ENCODE measurements at regions not wholly inside any gene's neighbourhood (a gene's known extent, or its start where the extent isn't known, plus 50 kb on each side); places are given as distances from the start of the nearest gene placed in this dataset.

- no peak for DNase-seq (ENCODE audit: low spot score)
- TF ChIP-seq, protein P1, sequence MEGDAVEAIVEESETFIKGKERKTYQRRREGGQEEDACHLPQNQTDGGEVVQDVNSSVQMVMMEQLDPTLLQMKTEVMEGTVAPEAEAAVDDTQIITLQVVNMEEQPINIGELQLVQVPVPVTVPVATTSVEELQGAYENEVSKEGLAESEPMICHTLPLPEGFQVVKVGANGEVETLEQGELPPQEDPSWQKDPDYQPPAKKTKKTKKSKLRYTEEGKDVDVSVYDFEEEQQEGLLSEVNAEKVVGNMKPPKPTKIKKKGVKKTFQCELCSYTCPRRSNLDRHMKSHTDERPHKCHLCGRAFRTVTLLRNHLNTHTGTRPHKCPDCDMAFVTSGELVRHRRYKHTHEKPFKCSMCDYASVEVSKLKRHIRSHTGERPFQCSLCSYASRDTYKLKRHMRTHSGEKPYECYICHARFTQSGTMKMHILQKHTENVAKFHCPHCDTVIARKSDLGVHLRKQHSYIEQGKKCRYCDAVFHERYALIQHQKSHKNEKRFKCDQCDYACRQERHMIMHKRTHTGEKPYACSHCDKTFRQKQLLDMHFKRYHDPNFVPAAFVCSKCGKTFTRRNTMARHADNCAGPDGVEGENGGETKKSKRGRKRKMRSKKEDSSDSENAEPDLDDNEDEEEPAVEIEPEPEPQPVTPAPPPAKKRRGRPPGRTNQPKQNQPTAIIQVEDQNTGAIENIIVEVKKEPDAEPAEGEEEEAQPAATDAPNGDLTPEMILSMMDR (IDR thresholded peaks at IDR 0.05; ENCODE audit: extremely low read depth, insufficient read depth, missing control alignments) = no peak
- in situ Hi-C loops (cut with MboI; ENCODE audit: low pct_unique_long_range_greater_than_20kb, low sequenced_read_pairs, unreplicated experiment) = no loop called here
Measured at GRCh38 chr6:14468647-14469321, 351.2 kb downstream of the CD83 start.

DNA sequence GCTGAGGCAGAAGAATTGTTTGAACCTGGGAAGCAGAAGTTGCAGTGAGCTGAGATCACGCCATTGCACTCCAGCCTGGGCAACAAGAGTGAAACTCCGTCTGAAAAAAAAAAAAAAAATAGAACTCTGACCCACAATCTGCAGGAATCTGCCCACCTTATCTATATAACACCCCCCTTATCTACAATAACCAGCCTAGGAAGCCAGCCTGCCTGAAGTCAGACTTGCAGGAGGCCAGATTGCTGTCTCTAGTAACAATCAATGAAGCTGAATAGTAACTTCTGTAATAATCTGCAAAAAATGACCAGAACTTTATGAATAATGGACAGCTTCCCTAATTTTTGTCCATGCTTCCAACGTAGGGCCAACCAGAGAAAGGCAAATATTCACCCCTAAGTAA is 352.5 kb downstream of the CD83 start:
- TF ChIP-seq, protein P1 (IDR thresholded peaks at IDR 0.05; ENCODE audit: extremely low read depth, insufficient read depth, missing control alignments) = no peak
- DNase-seq (ENCODE audit: low spot score) = no peak
- in situ Hi-C loops (cut with MboI; ENCODE audit: low pct_unique_long_range_greater_than_20kb, low sequenced_read_pairs, unreplicated experiment) = no loop called here

DNA sequence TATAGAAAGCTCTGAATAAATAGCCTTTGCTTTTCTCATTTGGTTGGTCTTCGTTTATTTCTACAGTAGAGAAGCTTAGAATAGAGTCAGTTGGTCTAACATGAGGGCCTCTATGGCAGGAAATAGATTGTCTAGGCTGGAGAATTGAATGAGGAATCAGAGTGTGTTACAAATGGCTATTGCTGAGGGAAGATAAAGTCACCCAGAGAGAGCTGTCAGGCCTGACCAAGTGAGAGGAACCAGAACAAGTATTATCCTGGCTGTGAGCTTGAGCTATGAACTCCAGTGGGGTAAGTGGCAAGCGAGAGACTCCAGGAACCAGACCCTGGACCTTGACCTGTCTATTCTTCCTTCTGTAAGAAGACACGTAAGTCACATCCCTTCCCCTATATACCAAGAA is 353.1 kb downstream of the CD83 start:
- TF ChIP-seq, protein P1 (IDR thresholded peaks at IDR 0.05; ENCODE audit: extremely low read depth, insufficient read depth, missing control alignments) = no peak
- in situ Hi-C loops (cut with MboI; ENCODE audit: low pct_unique_long_range_greater_than_20kb, low sequenced_read_pairs, unreplicated experiment) = no loop called here
- no peak for DNase-seq (ENCODE audit: low spot score)

DNA sequence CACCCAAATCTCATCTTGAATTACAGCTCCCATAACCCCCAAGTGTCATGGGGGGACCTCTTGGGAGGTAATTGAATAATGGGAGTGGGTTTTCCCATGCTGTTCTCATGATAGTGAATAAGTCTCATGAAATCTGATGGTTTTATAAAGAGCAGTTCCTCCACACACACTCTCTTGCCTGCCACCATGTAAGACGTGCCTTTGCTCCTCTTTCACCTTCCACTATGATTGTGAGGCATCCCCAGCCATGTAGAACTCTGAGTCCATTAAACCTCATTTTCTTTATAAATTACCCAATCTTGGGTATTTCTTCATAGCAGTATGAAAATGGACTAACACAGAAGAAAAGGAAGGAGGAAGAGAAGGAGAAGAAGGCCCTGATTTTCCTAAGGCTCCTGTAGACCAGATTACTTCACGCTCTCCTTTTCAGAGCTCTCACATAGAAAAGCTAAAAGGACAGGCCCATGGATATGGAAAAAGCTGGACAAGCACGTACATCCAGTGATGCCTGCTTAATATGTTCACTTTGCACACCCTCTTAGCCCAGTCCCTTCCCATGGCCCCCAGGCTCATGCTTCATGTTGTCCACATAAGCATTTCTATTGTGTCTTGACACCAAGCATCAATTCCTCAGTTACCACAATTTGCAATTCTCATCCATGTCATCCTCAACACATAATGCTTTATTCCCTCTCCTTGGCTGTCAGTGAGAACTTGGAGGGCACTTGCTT is 354.8 kb downstream of the CD83 start:
- in situ Hi-C loops (cut with MboI; ENCODE audit: low pct_unique_long_range_greater_than_20kb, low sequenced_read_pairs, unreplicated experiment) = no loop called here
- TF ChIP-seq, protein P1 (IDR thresholded peaks at IDR 0.05; ENCODE audit: extremely low read depth, insufficient read depth, missing control alignments) = no peak

GRCh38 chr6:14472986-14473337 is 355.4 kb downstream of the CD83 start:
- TF ChIP-seq, protein P1 (IDR thresholded peaks at IDR 0.05; ENCODE audit: extremely low read depth, insufficient read depth, missing control alignments) = no peak
- in situ Hi-C loops (cut with MboI; ENCODE audit: low pct_unique_long_range_greater_than_20kb, low sequenced_read_pairs, unreplicated experiment) = no loop called here
- no peak for DNase-seq (ENCODE audit: low spot score)

More for the DNA sequence above, 354.8 kb downstream of the CD83 start:
- DNase-seq (ENCODE audit: low spot score) = no peak

- DNase-seq (ENCODE audit: low spot score) = no peak
- in situ Hi-C loops (cut with MboI; ENCODE audit: low pct_unique_long_range_greater_than_20kb, low sequenced_read_pairs, unreplicated experiment) = no loop called here
- TF ChIP-seq, protein P1 (IDR thresholded peaks at IDR 0.05; ENCODE audit: extremely low read depth, insufficient read depth, missing control alignments) = no peak
Measured at GRCh38 chr6:14474816-14475215, 357.2 kb downstream of the CD83 start.

Measured in GM13977 (cell line).